Fibroblast of lung (primary cell): ENCODE measurements at regions not wholly inside any gene's neighbourhood (a gene's known extent, or its start where the extent isn't known, plus 50 kb on each side); places are given as distances from the start of the nearest gene placed in this dataset.

Source experiments
- DNase-seq, 2 donors: peaks; one replicate each; pipeline versions ENCODE4 v3.0.0 to v3.0.0-alpha.2; 2010; ENCODE audit warnings: low read depth in 2 of 2
- H2AFZ ChIP-seq: 2 replicates; pipeline ENCODE4 v1.5.1; 2012; ENCODE audit warnings: low read length, control low read depth, inconsistent platforms
- H3K27ac ChIP-seq: 2 replicates; pipeline ENCODE4 v1.5.1; 2011; ENCODE audit warnings: low read length, control low read depth; ENCODE audit not compliant: insufficient read depth
- H3K27me3 ChIP-seq: 2 replicates; pipeline ENCODE4 v1.5.1; 2011; ENCODE audit warnings: mild to moderate bottlenecking, low read length; ENCODE audit not compliant: control insufficient read depth, insufficient read depth
- H3K36me3 ChIP-seq: 2 replicates; pipeline ENCODE4 v1.5.1; 2011; ENCODE audit warnings: low read length; ENCODE audit not compliant: control insufficient read depth, insufficient read depth
- H3K4me1 ChIP-seq: 2 replicates; pipeline ENCODE4 v1.5.1; 2011; ENCODE audit warnings: low read length; ENCODE audit not compliant: control insufficient read depth, insufficient read depth; ENCODE audit errors: extremely low read depth
- H3K4me2 ChIP-seq: 2 replicates; pipeline ENCODE4 v1.5.1; 2011; ENCODE audit warnings: low read length, control low read depth; ENCODE audit not compliant: insufficient read depth; ENCODE audit errors: extremely low read depth
- H3K4me3 ChIP-seq, 4 experiments: fragments of 200-600 bp in 1 of 4; sonication (generic) in 1 of 4; replicated peaks in 1 of 4; 2 replicates each; pipeline ENCODE4 v1.5.1; 2011 to 2016; ENCODE audit warnings: low read length in 4 of 4, low read depth in 3 of 4, mild to moderate bottlenecking in 3 of 4, control low read depth in 2 of 4, inconsistent platforms in 1 of 4, mixed read lengths in 1 of 4; ENCODE audit not compliant: insufficient read depth in 1 of 4; ENCODE audit errors: control extremely low read depth in 1 of 4
- H3K79me2 ChIP-seq: 2 replicates; pipeline ENCODE4 v1.5.1; 2012; ENCODE audit warnings: mild to moderate bottlenecking, low read length, inconsistent platforms; ENCODE audit not compliant: control insufficient read depth, insufficient read depth
- H3K9ac ChIP-seq: 2 replicates; pipeline ENCODE4 v1.5.1; 2011; ENCODE audit warnings: mild to moderate bottlenecking, low read length, control low read depth; ENCODE audit not compliant: insufficient read depth
- H3K9me3 ChIP-seq: 2 replicates; pipeline ENCODE4 v1.5.1; 2012; ENCODE audit warnings: low read depth, low read length; ENCODE audit not compliant: control insufficient read depth, insufficient read depth
- H4K20me1 ChIP-seq: 2 replicates; pipeline ENCODE4 v1.5.1; 2011; ENCODE audit warnings: low read length; ENCODE audit not compliant: control insufficient read depth, insufficient read depth; ENCODE audit errors: extremely low read depth
- EZH2 ChIP-seq: IDR thresholded peaks from 2 replicates; pipeline ENCODE4 v1.5.1; 2012; ENCODE audit warnings: low read length, control low read depth, mild to moderate bottlenecking; ENCODE audit errors: missing control alignments
- TF ChIP-seq, protein P1 (sequence below), 2 donors: IDR thresholded peaks in 1 of 2; conservative IDR thresholded peaks in 1 of 2; 1 replicate in 1 of 2; 2 replicates in 1 of 2; pipeline ENCODE4 v1.5.1; 2011 to 2012; ENCODE audit warnings: low read length in 2 of 2, control low read depth in 1 of 2, inconsistent platforms in 1 of 2, low read depth in 1 of 2, mild to moderate bottlenecking in 1 of 2

DNA sequence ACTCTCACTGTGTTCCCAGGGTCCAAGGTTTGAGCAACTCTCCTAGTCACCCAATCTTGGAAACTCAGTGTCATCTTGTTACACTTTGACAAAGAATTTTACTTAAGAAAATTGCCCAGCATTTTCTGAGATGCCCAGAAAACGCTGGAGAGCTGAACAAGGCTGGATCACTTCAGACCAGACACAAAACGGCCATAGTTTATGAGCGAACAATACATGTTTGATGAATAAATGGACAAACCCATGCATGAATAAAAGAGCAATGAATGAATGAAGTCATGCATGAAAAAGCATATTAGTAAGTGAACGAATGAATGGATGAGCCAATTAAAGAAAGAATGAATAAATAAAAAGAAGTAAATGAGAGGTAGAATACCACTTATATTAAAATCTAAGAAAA is 103.8 kb downstream of the MATN1 start:
- Histone ChIP-seq H3K9me3 (no peaks in the 10 kb centered on the region), H3K27ac (no peak overlapping the region), H2AFZ (no peak overlapping the region), H3K79me2 (no peaks in the 10 kb centered on the region), H3K4me3 (no peak overlapping the region), H3K4me1 (no peaks in the 10 kb centered on the region), H3K4me2 (no peak overlapping the region), H3K36me3 (no peaks in the 10 kb centered on the region), H3K9ac (no peak overlapping the region), H4K20me1 (no peaks in the 10 kb centered on the region), H3K27me3 (no peaks in the 10 kb centered on the region)
- no peak for TF ChIP-seq EZH2
- TF ChIP-seq, protein P1, sequence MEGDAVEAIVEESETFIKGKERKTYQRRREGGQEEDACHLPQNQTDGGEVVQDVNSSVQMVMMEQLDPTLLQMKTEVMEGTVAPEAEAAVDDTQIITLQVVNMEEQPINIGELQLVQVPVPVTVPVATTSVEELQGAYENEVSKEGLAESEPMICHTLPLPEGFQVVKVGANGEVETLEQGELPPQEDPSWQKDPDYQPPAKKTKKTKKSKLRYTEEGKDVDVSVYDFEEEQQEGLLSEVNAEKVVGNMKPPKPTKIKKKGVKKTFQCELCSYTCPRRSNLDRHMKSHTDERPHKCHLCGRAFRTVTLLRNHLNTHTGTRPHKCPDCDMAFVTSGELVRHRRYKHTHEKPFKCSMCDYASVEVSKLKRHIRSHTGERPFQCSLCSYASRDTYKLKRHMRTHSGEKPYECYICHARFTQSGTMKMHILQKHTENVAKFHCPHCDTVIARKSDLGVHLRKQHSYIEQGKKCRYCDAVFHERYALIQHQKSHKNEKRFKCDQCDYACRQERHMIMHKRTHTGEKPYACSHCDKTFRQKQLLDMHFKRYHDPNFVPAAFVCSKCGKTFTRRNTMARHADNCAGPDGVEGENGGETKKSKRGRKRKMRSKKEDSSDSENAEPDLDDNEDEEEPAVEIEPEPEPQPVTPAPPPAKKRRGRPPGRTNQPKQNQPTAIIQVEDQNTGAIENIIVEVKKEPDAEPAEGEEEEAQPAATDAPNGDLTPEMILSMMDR (conservative IDR thresholded peaks at IDR 0.05 in 1 of 2, IDR thresholded peaks at IDR 0.05 in 1 of 2; ENCODE audit: low read depth in 1 of 2, low read length in 2 of 2) = no peak
- no peak for DNase-seq

DNA sequence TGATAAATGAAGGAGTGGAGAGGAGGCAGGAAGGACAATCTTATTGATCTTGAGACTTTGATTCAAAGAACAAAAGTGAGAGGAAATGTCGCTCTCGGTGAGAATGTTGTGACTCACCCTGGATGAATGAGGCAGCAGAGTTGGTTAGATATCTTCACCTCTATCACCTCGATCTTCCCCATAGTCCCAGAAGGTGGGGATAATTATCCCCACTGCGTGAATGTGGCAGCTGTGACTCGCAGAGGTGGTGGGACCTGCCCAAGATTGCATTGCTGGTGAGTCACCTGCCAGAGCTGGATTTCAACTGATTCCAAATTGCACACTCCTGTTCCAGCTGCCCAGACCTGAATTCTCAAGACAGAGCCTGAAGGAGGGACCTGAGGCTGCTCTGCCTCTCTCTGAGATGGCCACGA is 105.0 kb downstream of the MATN1 start:
- Histone ChIP-seq H3K4me1 (no peaks in the 10 kb centered on the region), H3K4me3 (no peak overlapping the region), H3K4me2 (no peak overlapping the region), H3K79me2 (no peaks in the 10 kb centered on the region), H3K27ac (no peak overlapping the region), H3K27me3 (no peaks in the 10 kb centered on the region), H3K36me3 (no peaks in the 10 kb centered on the region), H3K9ac (no peak overlapping the region), H2AFZ (no peak overlapping the region), H3K9me3 (no peaks in the 10 kb centered on the region), H4K20me1 (no peaks in the 10 kb centered on the region)
- DNase-seq = peak in 1 of 2 donors; percentile 25
- TF ChIP-seq, protein P1 (conservative IDR thresholded peaks at IDR 0.05 in 1 of 2, IDR thresholded peaks at IDR 0.05 in 1 of 2; ENCODE audit: low read depth in 1 of 2, low read length in 2 of 2) = no peak
- no peak for TF ChIP-seq EZH2

DNA sequence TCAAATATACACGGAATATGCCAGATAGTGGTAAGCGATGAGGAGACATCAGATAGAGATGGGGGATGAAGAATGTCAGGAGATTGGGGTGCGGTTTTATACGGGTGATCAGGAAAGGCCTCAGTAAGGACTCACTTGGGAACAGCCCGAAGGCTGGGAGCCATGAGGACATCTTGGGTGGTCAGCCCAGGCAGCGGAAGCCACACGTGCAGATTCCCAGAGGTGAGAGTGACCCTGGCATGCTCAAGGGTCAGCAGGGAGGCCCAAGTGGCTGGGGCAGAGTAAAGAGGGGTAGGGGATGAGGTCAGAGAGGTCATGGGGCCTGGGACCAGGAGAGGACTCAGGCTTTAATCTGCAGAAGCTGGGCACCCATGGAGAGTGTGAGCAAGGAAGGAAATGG is 106.6 kb downstream of the MATN1 start:
- TF ChIP-seq, protein P1 (conservative IDR thresholded peaks at IDR 0.05 in 1 of 2, IDR thresholded peaks at IDR 0.05 in 1 of 2; ENCODE audit: low read depth in 1 of 2, low read length in 2 of 2) = no peak
- no peak for TF ChIP-seq EZH2
- H3K79me2 ChIP-seq = no peaks in the 10 kb centered on the region
- H3K4me3 ChIP-seq = no peak overlapping the region
- no peak overlapping the region for H3K9ac ChIP-seq
- H3K27ac ChIP-seq = no peak overlapping the region
- no peaks in the 10 kb centered on the region for H3K4me1 ChIP-seq
- H3K27me3 ChIP-seq = no peaks in the 10 kb centered on the region
- no peak overlapping the region for H2AFZ ChIP-seq
- no peaks in the 10 kb centered on the region for H3K36me3 ChIP-seq
- H4K20me1 ChIP-seq = no peaks in the 10 kb centered on the region
- H3K9me3 ChIP-seq = no peaks in the 10 kb centered on the region
- no peak overlapping the region for H3K4me2 ChIP-seq
- DNase-seq = no peak
